ENCODE measurements at regions not wholly inside any gene's neighbourhood (a gene's known extent, or its start where the extent isn't known, plus 50 kb on each side); places are given as distances from the start of the nearest gene placed in this dataset.

GRCh38 chr13:79650688-79651087 is 169.7 kb downstream of the NDFIP2 start:
- Histone ChIP-seq H3K36me3 (ENCODE audit: insufficient read depth, insufficient read length, low read length) (no peaks in the 10 kb centered on the region), H3K9ac (ENCODE audit: insufficient read length, low read depth) (no peak overlapping the region)
- no peak for DNase-seq (ENCODE audit: low read depth, low spot score)

GRCh38 chr13:79648191-79648590 is 167.2 kb downstream of the NDFIP2 start:
- DNase-seq (ENCODE audit: low read depth, low spot score), result no peak
- Histone ChIP-seq H3K4me1 (ENCODE audit: insufficient read depth, insufficient read length) (no peaks in the 10 kb centered on the region), H3K27me3 (ENCODE audit: insufficient read depth, insufficient read length) (no peaks in the 10 kb centered on the region), H3K36me3 (ENCODE audit: insufficient read depth, insufficient read length, low read length) (no peaks in the 10 kb centered on the region), H3K9ac (ENCODE audit: insufficient read length, low read depth) (no peak overlapping the region), H3K9me3 (ENCODE audit: insufficient read depth, low read length) (no peaks in the 10 kb centered on the region), H3K4me3 (ENCODE audit: insufficient read length, low read depth) (no peak overlapping the region)
- TF ChIP-seq ZNF274 (IDR thresholded peaks at IDR 0.05; ENCODE audit: low read depth, low read length) (no peak), YY1 (IDR thresholded peaks at IDR 0.05; ENCODE audit: insufficient read depth, insufficient read length) (no peak), SUZ12 (IDR thresholded peaks at IDR 0.05; ENCODE audit: extremely low read depth, insufficient read depth, insufficient read length) (no peak)

More at GRCh38 chr13:79650688-79651087, 169.7 kb downstream of the NDFIP2 start:
- Histone ChIP-seq H3K4me1 (ENCODE audit: insufficient read depth, insufficient read length) (no peaks in the 10 kb centered on the region), H3K27me3 (ENCODE audit: insufficient read depth, insufficient read length) (no peaks in the 10 kb centered on the region), H3K9me3 (ENCODE audit: insufficient read depth, low read length) (no peaks in the 10 kb centered on the region), H3K4me3 (ENCODE audit: insufficient read length, low read depth) (no peak overlapping the region)
- no peak for TF ChIP-seq SUZ12 (IDR thresholded peaks at IDR 0.05; ENCODE audit: extremely low read depth, insufficient read depth, insufficient read length)
- no peak for TF ChIP-seq YY1 (IDR thresholded peaks at IDR 0.05; ENCODE audit: insufficient read depth, insufficient read length)
- no peak for TF ChIP-seq ZNF274 (IDR thresholded peaks at IDR 0.05; ENCODE audit: low read depth, low read length)

DNA sequence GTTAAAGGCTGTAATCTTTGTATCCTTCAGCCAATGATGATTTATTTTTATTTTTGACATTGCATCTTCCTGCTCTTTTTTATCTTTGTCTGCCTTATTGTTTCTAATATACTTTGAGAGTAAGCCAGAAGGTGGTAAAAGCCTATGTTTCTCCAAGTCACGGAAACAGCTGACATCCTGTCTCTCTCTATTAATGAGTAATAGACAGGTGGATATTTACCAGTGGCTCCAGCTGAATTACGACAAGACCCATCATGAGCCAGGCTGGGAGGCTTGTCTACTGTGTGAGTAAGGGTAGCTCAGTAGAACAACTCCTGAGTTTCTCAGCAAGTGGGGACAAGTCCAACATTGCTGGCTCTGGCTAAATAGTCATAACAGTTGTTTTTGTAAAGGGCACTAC is 166.6 kb downstream of the NDFIP2 start:
- no peaks in the 10 kb centered on the region for H3K9me3 ChIP-seq (ENCODE audit: insufficient read depth, low read length)
- H3K27me3 ChIP-seq (ENCODE audit: insufficient read depth, insufficient read length), result no peaks in the 10 kb centered on the region
- no peak overlapping the region for H3K9ac ChIP-seq (ENCODE audit: insufficient read length, low read depth)
- H3K4me3 ChIP-seq (ENCODE audit: insufficient read length, low read depth), result no peak overlapping the region
- DNase-seq (ENCODE audit: low read depth, low spot score), result no peak
- H3K36me3 ChIP-seq (ENCODE audit: insufficient read depth, insufficient read length, low read length), result no peaks in the 10 kb centered on the region
- TF ChIP-seq ZNF274 (IDR thresholded peaks at IDR 0.05; ENCODE audit: low read depth, low read length) (no peak), YY1 (IDR thresholded peaks at IDR 0.05; ENCODE audit: insufficient read depth, insufficient read length) (no peak), SUZ12 (IDR thresholded peaks at IDR 0.05; ENCODE audit: extremely low read depth, insufficient read depth, insufficient read length) (no peak)
- no peaks in the 10 kb centered on the region for H3K4me1 ChIP-seq (ENCODE audit: insufficient read depth, insufficient read length)

DNA sequence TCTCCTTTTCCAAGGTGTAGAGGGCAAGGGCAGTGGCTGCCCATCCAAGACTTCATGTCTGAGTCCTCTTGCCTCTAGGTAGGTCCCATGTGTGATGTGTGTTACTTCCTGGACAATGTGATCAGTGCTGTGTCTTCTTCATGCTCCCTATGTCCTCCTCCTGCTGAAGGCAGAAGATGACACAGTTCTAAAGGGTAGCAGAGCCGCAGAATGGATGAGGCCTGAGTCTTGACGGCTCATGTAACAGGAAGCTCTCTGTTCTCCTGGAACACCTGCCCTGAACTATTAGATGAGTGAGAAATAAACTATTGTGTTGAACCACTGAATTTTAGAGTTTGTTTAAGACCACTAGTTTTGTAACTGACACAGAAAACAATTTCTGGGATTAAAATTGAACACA is 165.9 kb downstream of the NDFIP2 start:
- Histone ChIP-seq H3K36me3 (ENCODE audit: insufficient read depth, insufficient read length, low read length) (no peaks in the 10 kb centered on the region), H3K27me3 (ENCODE audit: insufficient read depth, insufficient read length) (no peaks in the 10 kb centered on the region), H3K4me3 (ENCODE audit: insufficient read length, low read depth) (no peak overlapping the region), H3K4me1 (ENCODE audit: insufficient read depth, insufficient read length) (no peaks in the 10 kb centered on the region), H3K9me3 (ENCODE audit: insufficient read depth, low read length) (no peaks in the 10 kb centered on the region), H3K9ac (ENCODE audit: insufficient read length, low read depth) (no peak overlapping the region)
- DNase-seq (ENCODE audit: low read depth, low spot score), result no peak
- no peak for TF ChIP-seq YY1 (IDR thresholded peaks at IDR 0.05; ENCODE audit: insufficient read depth, insufficient read length)
- no peak for TF ChIP-seq ZNF274 (IDR thresholded peaks at IDR 0.05; ENCODE audit: low read depth, low read length)
- no peak for TF ChIP-seq SUZ12 (IDR thresholded peaks at IDR 0.05; ENCODE audit: extremely low read depth, insufficient read depth, insufficient read length)

DNA sequence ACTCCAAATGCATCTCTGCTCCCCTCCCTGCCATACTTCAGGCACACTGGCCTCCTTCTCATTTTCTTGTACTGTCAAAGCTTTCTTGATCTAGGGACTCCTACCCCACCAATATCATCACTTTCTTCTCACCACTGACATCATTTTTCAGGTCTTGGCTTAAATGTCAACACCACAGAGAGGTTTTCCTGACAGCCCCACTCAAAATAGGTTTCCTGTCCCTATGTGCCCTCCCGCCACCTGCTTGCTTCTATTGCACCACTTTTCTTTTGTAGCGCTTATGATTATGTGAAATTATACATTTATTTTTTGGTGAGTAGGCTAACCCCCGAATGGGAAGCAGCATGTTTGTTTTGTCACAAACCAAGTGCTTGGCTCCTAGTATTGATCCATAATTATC is 164.6 kb downstream of the NDFIP2 start:
- Histone ChIP-seq H3K9me3 (ENCODE audit: insufficient read depth, low read length) (no peaks in the 10 kb centered on the region), H3K27me3 (ENCODE audit: insufficient read depth, insufficient read length) (no peaks in the 10 kb centered on the region), H3K36me3 (ENCODE audit: insufficient read depth, insufficient read length, low read length) (no peaks in the 10 kb centered on the region), H3K4me1 (ENCODE audit: insufficient read depth, insufficient read length) (no peaks in the 10 kb centered on the region), H3K4me3 (ENCODE audit: insufficient read length, low read depth) (no peak overlapping the region), H3K9ac (ENCODE audit: insufficient read length, low read depth) (no peak overlapping the region)
- no peak for DNase-seq (ENCODE audit: low read depth, low spot score)
- TF ChIP-seq ZNF274 (IDR thresholded peaks at IDR 0.05; ENCODE audit: low read depth, low read length), result no peak
- no peak for TF ChIP-seq YY1 (IDR thresholded peaks at IDR 0.05; ENCODE audit: insufficient read depth, insufficient read length)
- no peak for TF ChIP-seq SUZ12 (IDR thresholded peaks at IDR 0.05; ENCODE audit: extremely low read depth, insufficient read depth, insufficient read length)

- H3K9ac ChIP-seq (ENCODE audit: insufficient read length, low read depth), result no peak overlapping the region
- H3K27me3 ChIP-seq (ENCODE audit: insufficient read depth, insufficient read length), result no peaks in the 10 kb centered on the region
- H3K36me3 ChIP-seq (ENCODE audit: insufficient read depth, insufficient read length, low read length), result no peaks in the 10 kb centered on the region
- no peak overlapping the region for H3K4me3 ChIP-seq (ENCODE audit: insufficient read length, low read depth)
- no peaks in the 10 kb centered on the region for H3K4me1 ChIP-seq (ENCODE audit: insufficient read depth, insufficient read length)
- H3K9me3 ChIP-seq (ENCODE audit: insufficient read depth, low read length), result no peaks in the 10 kb centered on the region
- TF ChIP-seq YY1 (IDR thresholded peaks at IDR 0.05; ENCODE audit: insufficient read depth, insufficient read length) (no peak), SUZ12 (IDR thresholded peaks at IDR 0.05; ENCODE audit: extremely low read depth, insufficient read depth, insufficient read length) (no peak), ZNF274 (IDR thresholded peaks at IDR 0.05; ENCODE audit: low read depth, low read length) (no peak)
- DNase-seq (ENCODE audit: low read depth, low spot score), result no peak
These were observed 161.6 kb downstream of the NDFIP2 start for GRCh38 chr13:79642596-79642995.

GRCh38 chr13:79637133-79637763 is 156.3 kb downstream of the NDFIP2 start:
- Histone ChIP-seq H3K9ac (ENCODE audit: insufficient read length, low read depth) (no peak overlapping the region), H3K4me3 (ENCODE audit: insufficient read length, low read depth) (no peak overlapping the region), H3K9me3 (ENCODE audit: insufficient read depth, low read length) (no peaks in the 10 kb centered on the region), H3K27me3 (ENCODE audit: insufficient read depth, insufficient read length) (no peaks in the 10 kb centered on the region), H3K36me3 (ENCODE audit: insufficient read depth, insufficient read length, low read length) (no peaks in the 10 kb centered on the region), H3K4me1 (ENCODE audit: insufficient read depth, insufficient read length) (no peaks in the 10 kb centered on the region)
- TF ChIP-seq YY1 (IDR thresholded peaks at IDR 0.05; ENCODE audit: insufficient read depth, insufficient read length) (no peak), ZNF274 (IDR thresholded peaks at IDR 0.05; ENCODE audit: low read depth, low read length) (no peak), SUZ12 (IDR thresholded peaks at IDR 0.05; ENCODE audit: extremely low read depth, insufficient read depth, insufficient read length) (no peak)
- no peak for DNase-seq (ENCODE audit: low read depth, low spot score)
